ENCODE measurements at regions not wholly inside any gene's neighbourhood (a gene's known extent, or its start where the extent isn't known, plus 50 kb on each side); places are given as distances from the start of the nearest gene placed in this dataset.
"Not testable (repeated sequence)": the region's sequence is repeated elsewhere in the genome, so short reads cannot be mapped to it uniquely, and the experiment has no call there.

GRCh38 chr4:137354562-137354961 is 177.7 kb downstream of the PCDH18 start:
- not testable (repeated sequence) for TF ChIP-seq CTCF, EP300, POLR2A (IDR thresholded peaks at IDR 0.05)
